ENCODE measurements at regions not wholly inside any gene's neighbourhood (a gene's known extent, or its start where the extent isn't known, plus 50 kb on each side); places are given as distances from the start of the nearest gene placed in this dataset.

DNA sequence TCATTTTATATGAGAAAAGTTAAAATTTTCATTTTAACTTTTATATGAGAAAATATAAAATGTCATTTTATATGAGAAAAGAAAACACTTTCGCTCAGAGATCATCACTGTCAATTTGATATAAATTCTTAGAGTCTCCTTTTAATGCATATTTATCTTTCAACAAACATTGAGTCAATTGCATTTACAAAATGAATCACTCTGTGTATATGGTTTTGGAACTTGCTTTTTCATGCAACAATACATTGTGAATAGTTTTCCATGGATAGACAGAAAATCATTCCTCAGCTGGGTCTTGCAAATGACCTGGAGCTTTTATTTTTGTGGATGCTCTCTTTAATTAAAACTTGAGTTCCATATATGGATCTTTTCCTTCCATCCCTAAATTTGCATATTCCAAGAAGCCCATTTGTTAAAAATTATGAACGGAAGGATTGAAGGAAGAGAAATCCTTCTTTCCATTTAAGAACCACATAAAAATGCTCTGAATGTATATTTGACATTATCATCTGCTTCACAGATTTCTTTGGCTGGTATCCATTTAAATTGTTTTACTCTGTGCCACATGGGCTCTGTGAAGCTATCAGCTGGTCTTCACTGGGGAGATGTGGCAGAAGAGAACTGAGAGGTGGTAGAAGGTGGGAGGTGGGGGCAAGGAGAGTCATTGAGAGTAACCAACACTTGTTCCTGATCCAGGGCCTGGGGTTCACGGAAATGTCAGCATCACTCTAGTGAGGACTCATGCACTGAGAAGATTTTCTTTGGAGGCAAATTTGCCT, 104.1 kb downstream of the QPCT start:
- no peak for DNase-seq (ENCODE audit: low read depth)
- TF ChIP-seq, protein P1, sequence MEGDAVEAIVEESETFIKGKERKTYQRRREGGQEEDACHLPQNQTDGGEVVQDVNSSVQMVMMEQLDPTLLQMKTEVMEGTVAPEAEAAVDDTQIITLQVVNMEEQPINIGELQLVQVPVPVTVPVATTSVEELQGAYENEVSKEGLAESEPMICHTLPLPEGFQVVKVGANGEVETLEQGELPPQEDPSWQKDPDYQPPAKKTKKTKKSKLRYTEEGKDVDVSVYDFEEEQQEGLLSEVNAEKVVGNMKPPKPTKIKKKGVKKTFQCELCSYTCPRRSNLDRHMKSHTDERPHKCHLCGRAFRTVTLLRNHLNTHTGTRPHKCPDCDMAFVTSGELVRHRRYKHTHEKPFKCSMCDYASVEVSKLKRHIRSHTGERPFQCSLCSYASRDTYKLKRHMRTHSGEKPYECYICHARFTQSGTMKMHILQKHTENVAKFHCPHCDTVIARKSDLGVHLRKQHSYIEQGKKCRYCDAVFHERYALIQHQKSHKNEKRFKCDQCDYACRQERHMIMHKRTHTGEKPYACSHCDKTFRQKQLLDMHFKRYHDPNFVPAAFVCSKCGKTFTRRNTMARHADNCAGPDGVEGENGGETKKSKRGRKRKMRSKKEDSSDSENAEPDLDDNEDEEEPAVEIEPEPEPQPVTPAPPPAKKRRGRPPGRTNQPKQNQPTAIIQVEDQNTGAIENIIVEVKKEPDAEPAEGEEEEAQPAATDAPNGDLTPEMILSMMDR (conservative IDR thresholded peaks at IDR 0.05; ENCODE audit: control insufficient read depth, insufficient read depth, low read depth, low read length): no peak

DNA sequence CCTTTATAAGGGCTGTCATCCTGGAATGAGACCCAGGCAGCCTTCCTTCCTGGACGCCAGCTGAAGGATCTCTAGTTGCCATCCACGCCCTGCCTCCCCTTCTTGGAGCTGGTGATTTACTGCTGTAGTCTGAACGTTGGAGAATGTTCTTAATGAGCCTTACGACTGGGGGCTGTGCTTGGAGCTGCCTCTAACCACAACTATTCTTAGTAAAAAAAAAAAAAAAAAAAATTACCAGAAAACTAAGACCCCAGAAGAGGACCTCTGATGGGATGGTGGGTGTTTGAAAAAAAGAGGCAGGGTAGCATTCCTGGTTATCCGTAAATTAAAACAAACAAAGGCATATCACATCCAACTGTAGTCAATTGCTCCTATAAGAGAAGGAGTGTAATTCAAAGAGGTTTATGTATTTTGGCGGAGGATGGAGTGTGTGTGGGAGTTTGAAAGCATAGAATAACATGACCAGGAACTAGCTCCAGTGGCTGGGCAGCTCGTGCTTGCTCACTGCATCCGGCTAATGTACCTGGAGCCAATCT, 105.4 kb downstream of the QPCT start:
- H3K4me3 ChIP-seq (ENCODE audit: control insufficient read depth, low read depth, low read length): no peak overlapping the region
- no peak for DNase-seq (ENCODE audit: low read depth)
- TF ChIP-seq, protein P1 (conservative IDR thresholded peaks at IDR 0.05; ENCODE audit: control insufficient read depth, insufficient read depth, low read depth, low read length): no peak

More for the DNA sequence above, 104.1 kb downstream of the QPCT start:
- H3K4me3 ChIP-seq (ENCODE audit: control insufficient read depth, low read depth, low read length): no peak overlapping the region

DNA sequence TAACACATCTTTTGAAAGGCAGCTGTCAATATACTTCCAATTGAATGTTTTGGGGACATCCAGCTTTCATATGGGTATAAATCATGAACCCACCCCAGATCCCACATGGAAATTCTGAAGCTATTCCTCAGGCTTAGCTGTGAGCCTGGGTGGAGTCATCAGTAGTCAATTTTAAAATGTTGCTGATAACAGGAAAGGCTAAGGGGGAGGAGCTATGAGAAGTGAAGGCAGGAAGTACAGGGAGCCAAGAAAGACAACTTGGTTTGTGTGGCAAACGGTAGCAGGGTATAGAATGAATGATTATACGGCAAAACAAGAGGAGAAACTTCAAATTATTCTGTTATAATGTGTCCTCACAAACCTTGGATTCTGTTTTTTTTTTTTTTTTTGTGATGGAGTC, 108.6 kb downstream of the QPCT start:
- H3K4me3 ChIP-seq (ENCODE audit: control insufficient read depth, low read depth, low read length): no peak overlapping the region
- no peak for DNase-seq (ENCODE audit: low read depth)
- TF ChIP-seq, protein P1 (conservative IDR thresholded peaks at IDR 0.05; ENCODE audit: control insufficient read depth, insufficient read depth, low read depth, low read length): no peak

- H3K4me3 ChIP-seq (ENCODE audit: control insufficient read depth, low read depth, low read length): no peak overlapping the region
- peak; percentile 72 for DNase-seq (ENCODE audit: low read depth)
- TF ChIP-seq, protein P1 (conservative IDR thresholded peaks at IDR 0.05; ENCODE audit: control insufficient read depth, insufficient read depth, low read depth, low read length): no peak
Measured at GRCh38 chr2:37454851-37455762, 110.7 kb downstream of the QPCT start.

DNA sequence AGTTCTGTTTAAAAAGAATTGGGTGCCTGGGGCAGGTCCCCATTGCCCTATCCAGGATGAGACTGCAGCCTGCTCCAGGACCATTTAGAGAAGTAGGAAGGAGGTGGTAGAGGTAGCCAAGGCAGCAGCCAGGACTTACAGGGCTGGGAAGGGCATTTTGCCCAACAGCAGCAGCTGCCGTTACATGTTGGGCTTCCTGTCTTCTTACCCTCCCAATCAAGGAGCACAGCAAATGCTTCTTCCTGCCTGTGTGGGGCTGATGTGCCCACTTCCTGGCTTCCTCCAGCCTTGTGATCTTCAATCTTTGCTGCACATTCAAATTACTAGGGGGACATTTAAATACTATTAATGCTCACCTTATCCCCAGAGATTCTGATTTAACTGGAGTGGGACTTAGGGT, 112.0 kb downstream of the QPCT start:
- H3K4me3 ChIP-seq (ENCODE audit: control insufficient read depth, low read depth, low read length): no peak overlapping the region
- no peak for DNase-seq (ENCODE audit: low read depth)
- TF ChIP-seq, protein P1 (conservative IDR thresholded peaks at IDR 0.05; ENCODE audit: control insufficient read depth, insufficient read depth, low read depth, low read length): no peak

- TF ChIP-seq, protein P1 (conservative IDR thresholded peaks at IDR 0.05; ENCODE audit: control insufficient read depth, insufficient read depth, low read depth, low read length): no peak
- peak; percentile 46 for DNase-seq (ENCODE audit: low read depth)
- H3K4me3 ChIP-seq (ENCODE audit: control insufficient read depth, low read depth, low read length): no peak overlapping the region
Measured at GRCh38 chr2:37457401-37457901, 113.0 kb downstream of the QPCT start.

Measured in fibroblast of mammary gland (primary cell).